Breast epithelium (tissue), 4 donors: ENCODE measurements at regions not wholly inside any gene's neighbourhood (a gene's known extent, or its start where the extent isn't known, plus 50 kb on each side); places are given as distances from the start of the nearest gene placed in this dataset.
"Not testable (repeated sequence)": the region's sequence is repeated elsewhere in the genome, so short reads cannot be mapped to it uniquely, and the experiment has no call there.

ENCODE experiments used
- DNase-seq, 2 donors: peaks; one replicate each; pipeline ENCODE4 v3.0.0-alpha.2; 2019; ENCODE audit warnings: low spot score in 2 of 2
- H3K27ac ChIP-seq, 2 donors: fragments of 200-600 bp; sonication (generic) in 1 of 2; one replicate each; pipeline ENCODE4 v1.5.1; 2016 to 2019; ENCODE audit warnings: mild to moderate bottlenecking in 1 of 2
- H3K27me3 ChIP-seq, 2 donors: fragments of 200-600 bp; sonication (generic) in 1 of 2; one replicate each; pipeline versions ENCODE4 v1.5.1 to v1.6.0; 2017 to 2019; ENCODE audit warnings: control low read depth in 1 of 2, mild to moderate bottlenecking in 1 of 2
- H3K36me3 ChIP-seq: fragments of 200-600 bp; one replicate; pipeline ENCODE4 v1.5.1; 2019
- H3K4me1 ChIP-seq, 2 donors: fragments of 200-600 bp; sonication (generic); one replicate each; pipeline ENCODE4 v1.5.1; 2016 to 2019; ENCODE audit warnings: control low read depth in 1 of 2
- H3K4me3 ChIP-seq, 3 donors: fragments of 200-600 bp; sonication (generic); 1 replicate in 2 of 3; 2 replicates in 1 of 3; pipeline ENCODE4 v1.5.1; 2016 to 2019; ENCODE audit warnings: mild to moderate bottlenecking in 3 of 3, moderate library complexity in 2 of 3
- H3K9me3 ChIP-seq, 2 donors: fragments of 200-600 bp; sonication (generic) in 1 of 2; one replicate each; pipeline ENCODE4 v1.5.1; 2016 to 2019; ENCODE audit warnings: control low read depth in 1 of 2
- CTCF ChIP-seq, 3 donors: fragments of 450-650 bp; IDR thresholded peaks; one replicate each; pipeline ENCODE4 v1.5.1; 2016 to 2017; ENCODE audit warnings: antibody characterized with exemption in 3 of 3, mild to moderate bottlenecking in 3 of 3, moderate library complexity in 3 of 3
- POLR2A ChIP-seq: fragments of 450-650 bp; IDR thresholded peaks from one replicate; pipeline ENCODE4 v1.6.1; 2016; ENCODE audit warnings: antibody characterized with exemption, mild to moderate bottlenecking, moderate library complexity
- POLR2AphosphoS5 ChIP-seq, 3 donors: sonication (generic); formaldehyde crosslinking; IDR thresholded peaks; one replicate each; pipeline ENCODE4 v1.6.1; 2017; ENCODE audit warnings: antibody characterized with exemption in 3 of 3
- intact Hi-C: fragments of 100-400 bp; cut with DNase I; formaldehyde crosslinking; loops from one replicate; pipeline ENCODE4 v1.15.1; 2023; ENCODE audit warnings: low total_unique reads

- H3K36me3 ChIP-seq, result no peaks in the 10 kb centered on the region
- intact Hi-C loops, result no loop called here
Measured at GRCh38 chr4:75211422-75211821, 278.5 kb downstream of the PARM1 start.

GRCh38 chr4:75207902-75208301, 275.0 kb downstream of the PARM1 start:
- intact Hi-C loops, result no loop called here
- no peak for DNase-seq
- H3K9me3 ChIP-seq, result peaks cover 0 to 8% of the 10 kb centered on the region in 2 donors
- no peaks in the 10 kb centered on the region for H3K4me1 ChIP-seq
- TF ChIP-seq POLR2AphosphoS5 (IDR thresholded peaks at IDR 0.05), result no peak
- TF ChIP-seq POLR2A, result no peak
- no peak for TF ChIP-seq CTCF (IDR thresholded peaks at IDR 0.05)
- H3K4me3 ChIP-seq, result no peak overlapping the region
- no peak overlapping the region for H3K27ac ChIP-seq
- no peaks in the 10 kb centered on the region for H3K27me3 ChIP-seq
- H3K36me3 ChIP-seq, result no peaks in the 10 kb centered on the region

More at GRCh38 chr4:75211422-75211821, 278.5 kb downstream of the PARM1 start:
- H3K27ac ChIP-seq, result no peak overlapping the region
- H3K4me3 ChIP-seq, result no peak overlapping the region
- DNase-seq, result no peak
- H3K9me3 ChIP-seq, result peaks cover 0 to 4% of the 10 kb centered on the region in 2 donors
- no peaks in the 10 kb centered on the region for H3K27me3 ChIP-seq
- TF ChIP-seq CTCF (IDR thresholded peaks at IDR 0.05), result no peak
- TF ChIP-seq POLR2AphosphoS5 (IDR thresholded peaks at IDR 0.05), result no peak
- TF ChIP-seq POLR2A, result no peak
- H3K4me1 ChIP-seq, result no peaks in the 10 kb centered on the region

GRCh38 chr4:75195111-75195510, 262.2 kb downstream of the PARM1 start:
- Histone ChIP-seq H3K36me3 (no peaks in the 10 kb centered on the region), H3K27me3 (no peaks in the 10 kb centered on the region), H3K9me3 (peaks cover 8 to 10% of the 10 kb centered on the region in 2 donors), H3K27ac (no peak overlapping the region), H3K4me3 (no peak overlapping the region), H3K4me1 (no peaks in the 10 kb centered on the region)
- TF ChIP-seq POLR2AphosphoS5 (IDR thresholded peaks at IDR 0.05) (no peak), POLR2A (no peak)
- intact Hi-C loops, result no loop called here
- DNase-seq, result no peak

- Histone ChIP-seq H3K4me1 (no peaks in the 10 kb centered on the region), H3K36me3 (no peaks in the 10 kb centered on the region), H3K9me3 (peaks cover 8 to 10% of the 10 kb centered on the region in 2 donors), H3K27me3 (no peaks in the 10 kb centered on the region), H3K4me3 (no peak overlapping the region), H3K27ac (no peak overlapping the region)
- TF ChIP-seq POLR2A (no peak), CTCF (IDR thresholded peaks at IDR 0.05) (no peak), POLR2AphosphoS5 (IDR thresholded peaks at IDR 0.05) (no peak)
- DNase-seq, result no peak
- intact Hi-C loops, result no loop called here
Measured at GRCh38 chr4:75194180-75194579, 261.3 kb downstream of the PARM1 start.

GRCh38 chr4:75192182-75192581, 259.3 kb downstream of the PARM1 start:
- H3K4me3 ChIP-seq, H3K27ac ChIP-seq, H3K27me3 ChIP-seq, H3K36me3 ChIP-seq, H3K4me1 ChIP-seq, H3K9me3 ChIP-seq, DNase-seq, intact Hi-C loops: not testable (repeated sequence)

- no peak overlapping the region for H3K4me3 ChIP-seq
- H3K36me3 ChIP-seq, result no peaks in the 10 kb centered on the region
- TF ChIP-seq POLR2A, result no peak
- no peak for TF ChIP-seq CTCF (IDR thresholded peaks at IDR 0.05)
- no peak for TF ChIP-seq POLR2AphosphoS5 (IDR thresholded peaks at IDR 0.05)
- intact Hi-C loops, result no loop called here
- H3K27ac ChIP-seq, result no peak overlapping the region
- H3K27me3 ChIP-seq, result no peaks in the 10 kb centered on the region
- H3K9me3 ChIP-seq, result no peaks in the 10 kb centered on the region
- H3K4me1 ChIP-seq, result no peaks in the 10 kb centered on the region
- DNase-seq, result no peak
Measured at GRCh38 chr4:75189711-75190335, 256.9 kb downstream of the PARM1 start.
